ENCODE measurements at regions not wholly inside any gene's neighbourhood (a gene's known extent, or its start where the extent isn't known, plus 50 kb on each side); places are given as distances from the start of the nearest gene placed in this dataset.

GRCh38 chr20:39145921-39146320, 183.8 kb downstream of the DHX35 start:
- Histone ChIP-seq H3K4me3 (ENCODE audit: low read length) (no peak overlapping the region), H3K36me3 (ENCODE audit: control insufficient read depth, insufficient read depth, low read length, severe bottlenecking) (no peaks in the 10 kb centered on the region), H3K9me3 (ENCODE audit: control insufficient read depth, low read length) (no peaks in the 10 kb centered on the region), H3K9ac (ENCODE audit: low read length) (no peak overlapping the region), H3K4me1 (ENCODE audit: control insufficient read depth, insufficient read depth, low read length) (no peaks in the 10 kb centered on the region), H3K27me3 (replicated peaks; ENCODE audit: control insufficient read depth, insufficient read depth, low read length) (peaks cover 32% of the 10 kb centered on the region)
- DNase-seq (ENCODE audit: low read depth): no peak

- H3K9ac ChIP-seq (ENCODE audit: low read length): no peak overlapping the region
- no peaks in the 10 kb centered on the region for H3K36me3 ChIP-seq (ENCODE audit: control insufficient read depth, insufficient read depth, low read length, severe bottlenecking)
- DNase-seq (ENCODE audit: low read depth): no peak
- no peaks in the 10 kb centered on the region for H3K4me1 ChIP-seq (ENCODE audit: control insufficient read depth, insufficient read depth, low read length)
- H3K9me3 ChIP-seq (ENCODE audit: control insufficient read depth, low read length): no peaks in the 10 kb centered on the region
- H3K27me3 ChIP-seq (replicated peaks; ENCODE audit: control insufficient read depth, insufficient read depth, low read length): peaks cover 39% of the 10 kb centered on the region
- H3K4me3 ChIP-seq (ENCODE audit: low read length): no peak overlapping the region
Observed at GRCh38 chr20:39144757-39145156, 182.6 kb downstream of the DHX35 start.

- Histone ChIP-seq H3K9ac (ENCODE audit: low read length) (no peak overlapping the region), H3K36me3 (ENCODE audit: control insufficient read depth, insufficient read depth, low read length, severe bottlenecking) (no peaks in the 10 kb centered on the region), H3K4me1 (ENCODE audit: control insufficient read depth, insufficient read depth, low read length) (no peaks in the 10 kb centered on the region), H3K9me3 (ENCODE audit: control insufficient read depth, low read length) (no peaks in the 10 kb centered on the region), H3K4me3 (ENCODE audit: low read length) (no peak overlapping the region), H3K27me3 (replicated peaks; ENCODE audit: control insufficient read depth, insufficient read depth, low read length) (peaks cover 36% of the 10 kb centered on the region)
- no peak for DNase-seq (ENCODE audit: low read depth)
Observed at GRCh38 chr20:39142407-39143096, 180.4 kb downstream of the DHX35 start.

- H3K9me3 ChIP-seq (ENCODE audit: control insufficient read depth, low read length): no peaks in the 10 kb centered on the region
- H3K4me1 ChIP-seq (ENCODE audit: control insufficient read depth, insufficient read depth, low read length): no peaks in the 10 kb centered on the region
- DNase-seq (ENCODE audit: low read depth): no peak
- H3K9ac ChIP-seq (ENCODE audit: low read length): no peak overlapping the region
- H3K36me3 ChIP-seq (ENCODE audit: control insufficient read depth, insufficient read depth, low read length, severe bottlenecking): no peaks in the 10 kb centered on the region
- peaks cover 37% of the 10 kb centered on the region for H3K27me3 ChIP-seq (replicated peaks; ENCODE audit: control insufficient read depth, insufficient read depth, low read length)
- no peak overlapping the region for H3K4me3 ChIP-seq (ENCODE audit: low read length)
Observed at GRCh38 chr20:39137299-39137698, 175.2 kb downstream of the DHX35 start.

GRCh38 chr20:39136798-39137197, 174.7 kb downstream of the DHX35 start:
- Histone ChIP-seq H3K27me3 (replicated peaks; ENCODE audit: control insufficient read depth, insufficient read depth, low read length) (peaks cover 37% of the 10 kb centered on the region), H3K36me3 (ENCODE audit: control insufficient read depth, insufficient read depth, low read length, severe bottlenecking) (no peaks in the 10 kb centered on the region), H3K4me3 (ENCODE audit: low read length) (no peak overlapping the region), H3K9me3 (ENCODE audit: control insufficient read depth, low read length) (no peaks in the 10 kb centered on the region), H3K4me1 (ENCODE audit: control insufficient read depth, insufficient read depth, low read length) (no peaks in the 10 kb centered on the region), H3K9ac (ENCODE audit: low read length) (no peak overlapping the region)
- DNase-seq (ENCODE audit: low read depth): no peak

- DNase-seq (ENCODE audit: low read depth): no peak
- no peaks in the 10 kb centered on the region for H3K4me1 ChIP-seq (ENCODE audit: control insufficient read depth, insufficient read depth, low read length)
- H3K36me3 ChIP-seq (ENCODE audit: control insufficient read depth, insufficient read depth, low read length, severe bottlenecking): no peaks in the 10 kb centered on the region
- peaks cover 36% of the 10 kb centered on the region for H3K27me3 ChIP-seq (replicated peaks; ENCODE audit: control insufficient read depth, insufficient read depth, low read length)
- H3K9ac ChIP-seq (ENCODE audit: low read length): no peak overlapping the region
- no peaks in the 10 kb centered on the region for H3K9me3 ChIP-seq (ENCODE audit: control insufficient read depth, low read length)
- no peak overlapping the region for H3K4me3 ChIP-seq (ENCODE audit: low read length)
Observed at GRCh38 chr20:39135885-39136544, 173.9 kb downstream of the DHX35 start.

- H3K9me3 ChIP-seq (ENCODE audit: control insufficient read depth, low read length): no peaks in the 10 kb centered on the region
- H3K27me3 ChIP-seq (replicated peaks; ENCODE audit: control insufficient read depth, insufficient read depth, low read length): peaks cover 18% of the 10 kb centered on the region
- H3K4me1 ChIP-seq (ENCODE audit: control insufficient read depth, insufficient read depth, low read length): no peaks in the 10 kb centered on the region
- H3K9ac ChIP-seq (ENCODE audit: low read length): no peak overlapping the region
- no peak overlapping the region for H3K4me3 ChIP-seq (ENCODE audit: low read length)
- H3K36me3 ChIP-seq (ENCODE audit: control insufficient read depth, insufficient read depth, low read length, severe bottlenecking): no peaks in the 10 kb centered on the region
- DNase-seq (ENCODE audit: low read depth): no peak
Observed at GRCh38 chr20:39133201-39133600, 171.1 kb downstream of the DHX35 start.

- no peak for DNase-seq (ENCODE audit: low read depth)
- Histone ChIP-seq H3K4me3 (ENCODE audit: low read length) (no peak overlapping the region), H3K36me3 (ENCODE audit: control insufficient read depth, insufficient read depth, low read length, severe bottlenecking) (no peaks in the 10 kb centered on the region), H3K9me3 (ENCODE audit: control insufficient read depth, low read length) (no peaks in the 10 kb centered on the region), H3K9ac (ENCODE audit: low read length) (no peak overlapping the region), H3K27me3 (replicated peaks; ENCODE audit: control insufficient read depth, insufficient read depth, low read length) (peaks cover 17% of the 10 kb centered on the region), H3K4me1 (ENCODE audit: control insufficient read depth, insufficient read depth, low read length) (no peaks in the 10 kb centered on the region)
Observed at GRCh38 chr20:39132511-39132910, 170.4 kb downstream of the DHX35 start.

GRCh38 chr20:39132093-39132492, 169.9 kb downstream of the DHX35 start:
- no peak overlapping the region for H3K4me3 ChIP-seq (ENCODE audit: low read length)
- peaks cover 13% of the 10 kb centered on the region for H3K27me3 ChIP-seq (replicated peaks; ENCODE audit: control insufficient read depth, insufficient read depth, low read length)
- H3K9ac ChIP-seq (ENCODE audit: low read length): no peak overlapping the region
- no peak for DNase-seq (ENCODE audit: low read depth)
- no peaks in the 10 kb centered on the region for H3K9me3 ChIP-seq (ENCODE audit: control insufficient read depth, low read length)
- no peaks in the 10 kb centered on the region for H3K4me1 ChIP-seq (ENCODE audit: control insufficient read depth, insufficient read depth, low read length)
- H3K36me3 ChIP-seq (ENCODE audit: control insufficient read depth, insufficient read depth, low read length, severe bottlenecking): no peaks in the 10 kb centered on the region

- Histone ChIP-seq H3K4me1 (ENCODE audit: control insufficient read depth, insufficient read depth, low read length) (no peaks in the 10 kb centered on the region), H3K9me3 (ENCODE audit: control insufficient read depth, low read length) (no peaks in the 10 kb centered on the region), H3K27me3 (replicated peaks; ENCODE audit: control insufficient read depth, insufficient read depth, low read length) (peaks cover 9% of the 10 kb centered on the region), H3K4me3 (ENCODE audit: low read length) (no peak overlapping the region), H3K36me3 (ENCODE audit: control insufficient read depth, insufficient read depth, low read length, severe bottlenecking) (no peaks in the 10 kb centered on the region), H3K9ac (ENCODE audit: low read length) (no peak overlapping the region)
- DNase-seq (ENCODE audit: low read depth): no peak
Observed at GRCh38 chr20:39130627-39131026, 168.5 kb downstream of the DHX35 start.

GRCh38 chr20:39129523-39129922, 167.4 kb downstream of the DHX35 start:
- Histone ChIP-seq H3K36me3 (ENCODE audit: control insufficient read depth, insufficient read depth, low read length, severe bottlenecking) (no peaks in the 10 kb centered on the region), H3K9ac (ENCODE audit: low read length) (no peak overlapping the region), H3K9me3 (ENCODE audit: control insufficient read depth, low read length) (peaks cover 7% of the 10 kb centered on the region), H3K27me3 (replicated peaks; ENCODE audit: control insufficient read depth, insufficient read depth, low read length) (peaks cover 15% of the 10 kb centered on the region), H3K4me3 (ENCODE audit: low read length) (no peak overlapping the region), H3K4me1 (ENCODE audit: control insufficient read depth, insufficient read depth, low read length) (no peaks in the 10 kb centered on the region)
- DNase-seq (ENCODE audit: low read depth): no peak

Data from adipocyte (in vitro differentiated cells).